Activated CD8-positive, alpha-beta T cell treated with anti-CD3 and anti-CD28 coated beads, Interleukin-2, amount 10 ng/mL, durations not matched to agents 7 days and 5 days (primary cell): ENCODE measurements at regions not wholly inside any gene's neighbourhood (a gene's known extent, or its start where the extent isn't known, plus 50 kb on each side); places are given as distances from the start of the nearest gene placed in this dataset.
"Not testable (repeated sequence)": the region's sequence is repeated elsewhere in the genome, so short reads cannot be mapped to it uniquely, and the experiment has no call there.

Source experiments
- ATAC-seq: fragments of 150-1000 bp; cut with Tn5 transposase; one replicate; pipeline ENCODE4 v1.10.0; 2021; ENCODE audit warnings: moderate library complexity
- CTCF ChIA-PET: fragments of 350-600 bp; sonication (Branson Sonifier 250); formaldehyde crosslinking; loops from one replicate; lab custom pipeline; 2021; ENCODE audit warnings: antibody characterized with exemption; lab: Charles Lee
- POLR2A ChIA-PET: fragments of 350-600 bp; sonication (Branson Sonifier 250); formaldehyde crosslinking; loops from one replicate; lab custom pipeline; 2021; ENCODE audit warnings: antibody characterized with exemption; lab: Charles Lee
- DNase-seq: peaks from one replicate; pipeline ENCODE4 v3.0.0-alpha.2; 2020
- H3K27ac Mint-ChIP-seq: one replicate; pipeline ENCODE4 v1.8.0; 2021; ENCODE audit warnings: mild to moderate bottlenecking, mixed read lengths
- H3K27me3 Mint-ChIP-seq: one replicate; pipeline ENCODE4 v1.8.0; 2021; ENCODE audit warnings: low read depth, mixed read lengths
- H3K36me3 Mint-ChIP-seq: one replicate; pipeline ENCODE4 v1.8.0; 2021; ENCODE audit warnings: low read depth, mixed read lengths
- H3K4me1 Mint-ChIP-seq: one replicate; pipeline ENCODE4 v1.8.0; 2021; ENCODE audit warnings: low read depth, mixed read lengths
- H3K4me3 Mint-ChIP-seq: one replicate; pipeline ENCODE4 v1.8.0; 2021; ENCODE audit warnings: mild to moderate bottlenecking, mixed read lengths
- H3K9me3 Mint-ChIP-seq: one replicate; pipeline ENCODE4 v1.8.0; 2022; ENCODE audit warnings: mixed read lengths; ENCODE audit not compliant: insufficient read depth

DNA sequence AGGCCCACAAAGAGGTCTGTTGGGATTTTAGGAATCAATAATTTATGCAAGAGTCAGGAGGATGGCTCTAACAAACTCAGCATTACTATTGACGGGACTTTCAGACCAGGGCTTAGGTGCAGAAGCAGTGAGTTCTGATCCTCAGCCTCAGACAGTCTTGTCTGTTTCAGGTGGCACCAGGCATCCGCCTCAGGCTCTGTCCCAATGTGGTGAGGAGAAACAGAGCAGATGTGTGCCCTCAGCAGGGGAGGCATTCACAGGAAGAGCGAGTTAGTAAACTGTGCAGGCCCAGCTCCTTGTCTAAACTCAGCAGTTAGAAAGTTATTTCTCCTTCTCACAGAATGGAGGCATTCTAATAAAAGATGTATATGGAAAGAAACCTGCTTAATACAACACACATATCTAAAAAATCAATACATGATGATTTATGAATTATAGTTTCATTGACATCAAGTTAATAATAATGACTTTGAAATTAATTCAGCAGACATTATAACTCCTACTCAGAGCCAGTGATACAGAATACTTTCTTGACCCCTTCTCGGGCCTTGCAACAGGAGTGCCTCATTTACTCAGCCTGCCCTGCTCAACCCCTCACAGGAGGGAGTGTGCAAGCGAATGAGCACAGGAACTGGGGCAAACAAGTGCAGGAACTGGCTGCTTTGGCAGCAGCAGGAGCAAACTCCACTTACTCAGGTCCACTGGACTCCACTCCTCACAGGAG lies 202.8 kb upstream of the SMIM31 start:
- no peak overlapping the region for H3K4me3 Mint-ChIP-seq
- H3K36me3 Mint-ChIP-seq, result no peaks in the 10 kb centered on the region
- CTCF ChIA-PET, result no interaction called here
- no peaks in the 10 kb centered on the region for H3K9me3 Mint-ChIP-seq
- no peak overlapping the region for H3K27ac Mint-ChIP-seq
- no peaks in the 10 kb centered on the region for H3K27me3 Mint-ChIP-seq
- POLR2A ChIA-PET, result no interaction called here
- H3K4me1 Mint-ChIP-seq, result no peaks in the 10 kb centered on the region
- no peak for DNase-seq
- no peak for ATAC-seq

DNA sequence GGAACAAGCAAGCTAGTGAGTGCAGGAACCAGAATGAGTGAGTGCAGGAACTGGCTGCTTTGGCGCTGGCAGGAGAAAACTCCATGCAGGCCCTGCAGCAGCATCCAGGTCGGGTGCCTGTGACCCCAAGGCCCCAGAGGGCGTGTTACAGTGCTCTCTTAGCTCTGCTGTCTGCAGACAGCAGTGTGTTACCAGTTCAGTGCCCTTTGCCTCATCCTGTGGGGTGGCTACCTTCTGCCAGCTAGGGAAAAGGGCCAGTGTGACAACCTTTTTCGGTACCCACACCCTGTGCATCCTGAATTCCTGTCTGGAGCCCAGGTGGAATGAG lies 202.3 kb upstream of the SMIM31 start:
- CTCF ChIA-PET, result no interaction called here
- Mint-ChIP-seq H3K27ac (no peak overlapping the region), H3K27me3 (no peaks in the 10 kb centered on the region), H3K4me3 (no peak overlapping the region), H3K9me3 (no peaks in the 10 kb centered on the region), H3K36me3 (no peaks in the 10 kb centered on the region), H3K4me1 (no peaks in the 10 kb centered on the region)
- DNase-seq (no peak), ATAC-seq (no peak)
- POLR2A ChIA-PET, result no interaction called here

DNA sequence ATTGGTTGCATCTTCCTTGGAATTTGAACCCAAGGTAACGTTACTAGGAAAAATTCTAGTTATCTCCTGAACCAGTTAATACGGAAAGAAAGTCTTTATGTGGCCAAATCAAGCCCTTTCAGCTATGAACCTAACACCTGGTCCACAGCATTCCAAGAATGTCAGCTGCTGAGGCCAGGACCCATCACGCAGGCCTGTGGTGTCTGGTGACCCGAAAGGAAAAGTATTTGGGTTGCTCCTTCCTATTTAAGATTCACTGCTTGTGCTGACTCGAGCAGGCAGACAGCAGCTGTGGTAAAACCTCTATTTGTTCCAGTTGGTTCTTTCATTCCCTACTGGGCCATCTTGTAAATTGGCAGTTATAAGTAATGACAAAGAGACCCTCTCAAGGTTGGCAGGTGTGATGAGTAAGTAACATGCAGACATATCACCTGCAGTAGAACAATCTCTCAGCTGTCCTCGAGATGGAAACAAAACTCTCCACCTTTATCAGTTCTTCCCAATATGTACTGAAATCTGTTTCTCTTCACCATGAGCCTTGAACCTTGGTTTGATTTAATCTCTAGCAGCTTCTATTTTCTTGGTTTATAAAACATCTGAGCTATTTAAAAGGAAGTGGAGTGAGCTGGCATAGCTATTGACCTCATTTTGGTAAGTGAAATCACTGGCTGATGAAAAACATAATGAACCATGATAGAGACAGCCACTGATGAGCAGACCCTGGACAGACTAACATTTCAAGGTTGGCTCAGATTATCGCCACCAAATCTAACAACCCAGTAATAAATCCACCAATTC lies 182.1 kb upstream of the SMIM31 start:
- ATAC-seq, result no peak
- H3K4me3 Mint-ChIP-seq, result no peak overlapping the region
- no peaks in the 10 kb centered on the region for H3K36me3 Mint-ChIP-seq
- no peak for DNase-seq
- CTCF ChIA-PET, result no interaction called here
- H3K9me3 Mint-ChIP-seq, result no peaks in the 10 kb centered on the region
- H3K27me3 Mint-ChIP-seq, result no peaks in the 10 kb centered on the region
- POLR2A ChIA-PET, result no interaction called here
- no peaks in the 10 kb centered on the region for H3K4me1 Mint-ChIP-seq
- no peak overlapping the region for H3K27ac Mint-ChIP-seq

DNA sequence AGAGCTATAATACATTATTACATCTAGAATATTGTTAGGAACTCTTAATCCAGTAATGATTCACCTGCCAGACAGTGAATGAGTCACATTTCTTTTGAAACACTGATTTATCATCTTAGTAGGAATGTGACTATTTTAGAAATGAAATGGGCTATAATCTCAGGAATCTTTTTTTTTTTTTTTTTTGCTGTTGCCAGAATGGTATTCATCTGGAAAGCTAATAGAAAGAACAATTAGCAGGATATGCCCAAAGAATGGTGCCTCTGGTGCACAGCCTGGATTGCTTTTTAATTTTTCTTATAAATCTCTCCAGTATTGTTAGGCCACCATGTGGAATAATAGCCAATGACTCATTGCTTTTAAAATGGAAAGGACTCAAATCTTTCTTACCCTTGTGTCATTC lies 181.1 kb upstream of the SMIM31 start:
- H3K4me1 Mint-ChIP-seq, result no peaks in the 10 kb centered on the region
- no peaks in the 10 kb centered on the region for H3K36me3 Mint-ChIP-seq
- no peak overlapping the region for H3K4me3 Mint-ChIP-seq
- ATAC-seq, result no peak
- no peaks in the 10 kb centered on the region for H3K9me3 Mint-ChIP-seq
- H3K27ac Mint-ChIP-seq, result no peak overlapping the region
- CTCF ChIA-PET, result no interaction called here
- no peak for DNase-seq
- POLR2A ChIA-PET, result no interaction called here
- no peaks in the 10 kb centered on the region for H3K27me3 Mint-ChIP-seq

DNA sequence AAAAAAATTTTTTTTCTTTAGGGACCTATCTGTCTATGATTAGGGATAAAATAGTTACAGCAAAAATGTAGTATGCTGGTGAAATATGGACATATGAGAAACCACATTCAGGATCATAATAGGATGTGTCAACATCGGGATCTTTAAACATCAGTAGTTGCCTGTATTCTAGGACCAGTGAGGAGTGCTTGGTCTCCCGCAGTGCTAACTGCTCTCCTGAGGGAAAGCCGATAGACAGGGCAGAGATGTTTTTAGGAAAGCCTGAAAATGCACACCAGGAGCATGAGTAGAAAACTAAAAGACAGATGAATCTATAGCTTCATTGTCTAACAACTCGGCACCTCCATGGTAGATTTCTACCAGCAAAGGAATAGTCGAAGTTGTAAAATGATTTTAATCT lies 178.1 kb upstream of the SMIM31 start:
- ChIA-PET CTCF (no interaction called here), POLR2A (no interaction called here)
- Mint-ChIP-seq H3K27me3 (no peaks in the 10 kb centered on the region), H3K4me1 (no peaks in the 10 kb centered on the region), H3K4me3 (no peak overlapping the region), H3K27ac (no peak overlapping the region), H3K36me3 (no peaks in the 10 kb centered on the region), H3K9me3 (no peaks in the 10 kb centered on the region)
- DNase-seq (no peak), ATAC-seq (no peak)

DNA sequence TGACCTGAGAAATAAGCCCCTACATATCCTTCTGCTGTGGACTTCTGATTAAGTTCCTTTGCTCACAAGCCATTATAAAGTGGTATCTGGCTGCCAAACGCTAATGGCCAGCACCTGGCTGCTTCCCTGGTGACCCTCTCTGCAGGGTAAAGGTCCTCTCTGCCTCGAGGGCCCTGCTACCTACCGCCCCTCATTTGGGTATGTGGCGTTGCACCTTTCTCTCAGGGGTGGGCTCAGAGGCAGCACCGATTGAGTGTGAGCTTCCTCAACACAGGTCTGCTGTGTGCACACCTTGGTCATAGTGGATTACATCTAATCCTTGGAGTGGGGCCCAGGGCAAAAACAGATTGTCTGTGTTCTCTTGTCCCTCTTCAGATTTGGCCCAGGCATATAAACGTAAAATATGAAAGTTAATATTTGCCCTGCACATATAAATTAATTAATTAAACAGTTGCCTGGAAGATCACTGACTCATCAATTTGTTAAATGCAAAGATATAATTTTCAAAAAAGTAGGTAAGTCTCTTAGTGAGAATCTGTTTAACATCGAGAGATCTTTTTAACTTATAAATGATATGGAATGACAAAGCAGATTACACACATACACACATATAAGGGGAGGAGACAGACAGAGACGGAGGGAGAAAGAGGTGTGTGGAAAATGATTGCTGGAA lies 174.5 kb upstream of the SMIM31 start:
- no peaks in the 10 kb centered on the region for H3K4me1 Mint-ChIP-seq
- no peaks in the 10 kb centered on the region for H3K27me3 Mint-ChIP-seq
- peaks cover 10% of the 10 kb centered on the region for H3K9me3 Mint-ChIP-seq
- DNase-seq (no peak), ATAC-seq (no peak)
- no peak overlapping the region for H3K27ac Mint-ChIP-seq
- ChIA-PET CTCF (no interaction called here), POLR2A (no interaction called here)
- H3K36me3 Mint-ChIP-seq, result no peaks in the 10 kb centered on the region
- H3K4me3 Mint-ChIP-seq, result no peak overlapping the region

DNA sequence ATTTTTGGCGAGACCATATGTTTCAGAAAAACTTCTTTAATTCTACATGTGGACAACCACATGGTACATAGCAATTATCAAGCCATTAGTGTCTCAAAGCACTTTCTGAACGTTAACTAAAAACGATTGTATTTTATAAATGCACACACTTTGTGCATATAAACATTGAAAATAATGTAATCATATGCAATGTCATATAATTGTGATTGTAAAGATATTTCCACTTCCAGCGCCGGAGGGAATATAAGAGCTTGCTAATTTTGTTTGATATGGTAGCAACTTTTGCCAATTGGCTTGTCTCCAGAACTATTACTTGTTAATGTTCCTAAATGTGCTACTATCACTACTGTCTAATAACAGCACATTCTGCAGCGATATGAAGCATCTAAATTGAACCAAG lies 162.3 kb upstream of the SMIM31 start:
- ChIA-PET POLR2A (no interaction called here), CTCF (no interaction called here)
- H3K27ac Mint-ChIP-seq, result no peak overlapping the region
- H3K27me3 Mint-ChIP-seq, result no peaks in the 10 kb centered on the region
- H3K4me1 Mint-ChIP-seq, result no peaks in the 10 kb centered on the region
- no peaks in the 10 kb centered on the region for H3K36me3 Mint-ChIP-seq
- ATAC-seq (no peak), DNase-seq (no peak)
- H3K9me3 Mint-ChIP-seq, result peaks cover 3% of the 10 kb centered on the region
- H3K4me3 Mint-ChIP-seq, result no peak overlapping the region

DNA sequence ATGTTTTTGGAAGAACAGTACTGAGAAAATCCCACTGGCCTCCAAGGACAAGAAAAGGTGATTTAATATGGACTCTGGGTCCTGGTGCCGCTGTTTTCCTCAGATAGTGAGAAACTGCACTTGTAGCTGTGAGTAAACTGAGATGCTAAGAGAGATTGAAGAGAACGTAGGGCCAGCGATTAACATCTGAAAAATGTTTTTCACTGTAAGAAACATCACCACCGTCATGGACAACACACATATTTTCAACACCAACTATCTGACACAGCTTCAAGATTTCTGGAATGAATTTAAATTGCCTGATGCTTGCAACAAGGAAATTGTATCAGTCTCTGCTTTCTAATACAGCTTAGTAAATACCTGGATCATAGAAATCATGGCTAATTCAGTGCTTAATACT lies 158.2 kb upstream of the SMIM31 start:
- Mint-ChIP-seq H3K36me3 (no peaks in the 10 kb centered on the region), H3K27ac (no peak overlapping the region), H3K9me3 (no peaks in the 10 kb centered on the region), H3K27me3 (no peaks in the 10 kb centered on the region), H3K4me3 (no peak overlapping the region), H3K4me1 (no peaks in the 10 kb centered on the region)
- no peak for DNase-seq
- ChIA-PET CTCF (no interaction called here), POLR2A (no interaction called here)
- ATAC-seq, result no peak

DNA sequence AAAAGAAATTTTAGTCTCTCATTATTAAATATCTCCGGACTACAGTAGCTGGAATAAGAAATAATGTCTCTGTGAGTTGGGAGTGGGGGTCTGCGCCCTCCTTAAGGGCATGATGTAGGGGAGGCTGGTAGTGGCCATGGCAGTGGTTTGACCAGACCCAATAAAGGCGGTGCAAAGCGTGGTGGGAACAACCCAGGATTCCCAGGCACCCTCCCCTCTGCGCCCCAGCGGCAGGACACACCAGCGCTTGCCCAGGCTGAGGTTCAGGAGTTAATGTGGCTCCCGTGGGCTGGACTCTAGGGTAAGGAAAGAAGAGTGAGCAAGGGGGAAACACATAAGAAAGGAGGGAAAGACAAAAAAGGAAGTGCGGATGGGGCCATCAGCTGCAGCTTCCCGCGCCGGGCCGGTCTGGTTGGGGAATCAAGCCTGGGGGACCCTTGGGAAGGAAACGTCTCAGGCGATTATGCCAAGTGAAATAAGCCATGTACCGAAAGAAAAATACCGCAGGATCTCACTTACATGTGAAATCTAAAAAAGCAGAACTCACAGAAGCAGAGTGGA lies 157.5 kb upstream of the SMIM31 start:
- Mint-ChIP-seq H3K27me3 (no peaks in the 10 kb centered on the region), H3K27ac (no peak overlapping the region), H3K9me3 (no peaks in the 10 kb centered on the region), H3K4me3 (no peak overlapping the region), H3K4me1 (no peaks in the 10 kb centered on the region), H3K36me3 (no peaks in the 10 kb centered on the region)
- DNase-seq (no peak), ATAC-seq (no peak)
- ChIA-PET POLR2A (no interaction called here), CTCF (no interaction called here)

DNA sequence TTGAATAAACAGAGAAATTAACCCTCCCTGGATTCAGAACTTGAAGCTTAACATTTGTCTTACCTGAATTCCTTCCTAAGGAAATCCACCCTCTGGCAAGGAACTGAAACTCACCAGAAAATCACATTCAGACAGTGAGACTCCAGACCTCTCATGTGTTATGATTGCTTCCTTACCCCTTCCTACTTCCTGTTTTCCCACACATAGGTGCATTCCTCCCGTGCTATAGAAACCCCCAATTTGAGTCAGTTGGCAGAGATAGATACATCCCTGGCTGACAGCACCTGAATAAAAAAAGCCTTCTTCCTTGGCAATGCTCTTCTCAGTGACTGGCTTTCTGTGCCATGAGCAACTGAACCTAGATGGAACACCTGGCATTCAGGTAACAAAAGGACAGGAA lies 157.0 kb upstream of the SMIM31 start:
- ChIA-PET POLR2A (no interaction called here), CTCF (no interaction called here)
- peaks cover 3% of the 10 kb centered on the region for H3K9me3 Mint-ChIP-seq
- no peaks in the 10 kb centered on the region for H3K36me3 Mint-ChIP-seq
- no peaks in the 10 kb centered on the region for H3K27me3 Mint-ChIP-seq
- H3K4me3 Mint-ChIP-seq, result no peak overlapping the region
- no peak overlapping the region for H3K27ac Mint-ChIP-seq
- DNase-seq (no peak), ATAC-seq (no peak)
- H3K4me1 Mint-ChIP-seq, result no peaks in the 10 kb centered on the region

DNA sequence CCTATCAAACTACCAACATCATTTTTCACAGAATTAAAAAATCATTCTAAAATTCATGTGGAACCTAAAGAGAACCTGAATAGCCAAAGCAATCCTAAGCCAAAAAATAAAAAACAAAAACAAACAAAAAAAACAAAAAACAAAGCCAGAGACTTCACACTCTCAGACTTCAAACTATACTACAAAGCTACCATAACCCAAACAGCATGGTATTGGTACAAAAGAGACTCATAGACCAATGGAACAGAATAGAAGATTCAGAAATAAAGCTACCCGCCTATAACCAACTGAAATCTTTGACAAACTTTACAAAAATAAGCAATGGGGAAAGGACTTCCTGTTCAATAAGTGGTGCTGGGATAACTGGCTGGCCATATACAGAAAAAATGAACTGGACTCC lies 152.3 kb upstream of the SMIM31 start:
- Mint-ChIP-seq H3K36me3 (no peaks in the 10 kb centered on the region), H3K27me3 (no peaks in the 10 kb centered on the region), H3K27ac (no peak overlapping the region), H3K9me3 (peaks cover 6% of the 10 kb centered on the region), H3K4me1 (no peaks in the 10 kb centered on the region), H3K4me3 (no peak overlapping the region)
- POLR2A ChIA-PET, result no interaction called here
- DNase-seq (no peak), ATAC-seq (no peak)
- CTCF ChIA-PET, result no interaction called here

DNA sequence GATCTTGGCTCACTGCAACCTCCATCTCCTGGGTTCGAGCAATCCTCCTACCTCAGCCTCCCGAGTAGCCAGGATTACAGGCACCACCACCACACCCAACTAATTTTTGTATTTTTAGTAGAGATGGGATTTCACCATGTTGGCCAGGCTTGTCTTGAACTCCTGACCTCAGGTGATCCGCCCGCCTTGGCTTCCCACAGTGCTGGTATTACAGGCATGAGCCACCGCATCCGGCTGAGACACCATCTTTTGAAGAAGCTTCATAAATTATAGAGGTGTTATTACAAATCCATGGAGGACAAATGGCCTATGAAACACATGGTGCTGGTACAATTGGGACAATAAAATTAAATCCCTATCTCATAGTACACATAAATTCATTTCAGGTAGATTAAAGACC lies 148.1 kb upstream of the SMIM31 start:
- H3K27ac Mint-ChIP-seq, POLR2A ChIA-PET, H3K27me3 Mint-ChIP-seq, H3K4me1 Mint-ChIP-seq, DNase-seq, H3K9me3 Mint-ChIP-seq, ATAC-seq, CTCF ChIA-PET, H3K36me3 Mint-ChIP-seq, H3K4me3 Mint-ChIP-seq: not testable (repeated sequence)
